ENCODE measurements at regions not wholly inside any gene's neighbourhood (a gene's known extent, or its start where the extent isn't known, plus 50 kb on each side); places are given as distances from the start of the nearest gene placed in this dataset.

DNA sequence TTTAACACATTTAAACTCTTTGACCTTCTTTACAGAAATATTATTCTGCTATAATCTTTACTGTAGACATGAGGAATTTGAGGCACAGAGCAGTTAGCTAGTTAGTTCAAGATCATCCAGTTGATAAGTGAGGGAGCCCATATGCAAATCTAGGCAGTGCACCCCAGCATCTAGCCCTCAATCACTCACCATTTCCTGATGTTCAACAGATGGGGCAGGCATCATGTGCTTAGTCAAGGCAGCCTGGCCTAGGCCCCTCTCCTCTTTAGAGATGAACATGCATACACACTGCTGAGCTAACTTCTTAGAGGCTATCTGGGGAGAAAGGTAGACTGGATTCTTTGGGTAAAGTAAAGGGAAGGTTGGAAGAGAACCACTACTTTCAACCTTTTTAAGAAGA, 206.8 kb upstream of the SLC24A2 start:
- Histone ChIP-seq H2BK15ac (ENCODE audit: low read length) (no peak overlapping the region), H3K4me2 (ENCODE audit: insufficient read depth in 1 of 2, low read depth in 2 of 2, low read length in 2 of 2) (no peak overlapping the region), H3K4me3 (ENCODE audit: extremely low read depth in 1 of 4, insufficient read depth in 2 of 4, low read depth in 3 of 4, low read length in 4 of 4) (no peak overlapping the region), H3K4ac (replicated peaks; ENCODE audit: insufficient read length, low read depth, low read length) (no peak overlapping the region), H4K91ac (replicated peaks; ENCODE audit: insufficient read length, low read length) (no peak overlapping the region), H3K18ac (ENCODE audit: extremely low read depth, low read length) (no peak overlapping the region), H2AFZ (ENCODE audit: low read length) (no peak overlapping the region), H4K8ac (ENCODE audit: extremely low read depth, insufficient read depth, low read length) (no peak overlapping the region), H3K36me3 (ENCODE audit: control insufficient read depth in 2 of 4, insufficient read depth in 4 of 4, low read length in 3 of 4) (no peaks in the 10 kb centered on the region), H3K56ac (replicated peaks; ENCODE audit: insufficient read length, low read depth, low read length) (no peak overlapping the region), H2BK12ac (ENCODE audit: low read depth, low read length) (no peak overlapping the region), H3K23me2 (ENCODE audit: low read depth, low read length) (no peaks in the 10 kb centered on the region), H2BK20ac (ENCODE audit: low read length) (no peak overlapping the region), H2BK120ac (replicated peaks; ENCODE audit: low read depth, low read length) (no peak overlapping the region), H3K14ac (ENCODE audit: insufficient read length) (no peak overlapping the region), H3K27ac (ENCODE audit: low read depth, low read length) (no peak overlapping the region), H4K20me1 (replicated peaks in 1 of 2; ENCODE audit: control insufficient read depth in 1 of 2, insufficient read depth in 2 of 2, low read length in 2 of 2) (no peaks in the 10 kb centered on the region), H3K4me1 (replicated peaks in 1 of 4; ENCODE audit: control insufficient read depth in 3 of 4, insufficient read depth in 4 of 4, low read length in 3 of 4) (no peaks in the 10 kb centered on the region), H3K23ac (ENCODE audit: insufficient read length) (no peak overlapping the region), H3K9ac (replicated peaks in 1 of 4; ENCODE audit: extremely low read depth in 1 of 4, low read depth in 3 of 4, low read length in 3 of 4) (no peak overlapping the region), H2BK5ac (ENCODE audit: low read depth, low read length) (no peak overlapping the region), H2AK5ac (ENCODE audit: low read depth, low read length) (no peak overlapping the region), H3K79me2 (ENCODE audit: control insufficient read depth in 1 of 2, insufficient read depth in 2 of 2, low read length in 2 of 2) (no peaks in the 10 kb centered on the region), H4K5ac (ENCODE audit: insufficient read length, low read depth, low read length) (no peak overlapping the region), H3K79me1 (ENCODE audit: low read depth, low read length) (no peaks in the 10 kb centered on the region), H3K9me3 (ENCODE audit: insufficient read depth in 2 of 2, low read depth in 1 of 2, low read length in 1 of 2) (no peaks in the 10 kb centered on the region), H3K27me3 (replicated peaks in 1 of 4; ENCODE audit: control insufficient read depth in 3 of 4, extremely low read depth in 1 of 4, insufficient read depth in 3 of 4, low read length in 3 of 4) (no peaks in the 10 kb centered on the region)
- DNase-seq (ENCODE audit: low read depth in 1 of 2, low spot score in 2 of 2) (no peak), FAIRE-seq (no peak)
- TF ChIP-seq KDM5A (IDR thresholded peaks at IDR 0.05; ENCODE audit: low read length), result no peak
- TF ChIP-seq, protein P1, sequence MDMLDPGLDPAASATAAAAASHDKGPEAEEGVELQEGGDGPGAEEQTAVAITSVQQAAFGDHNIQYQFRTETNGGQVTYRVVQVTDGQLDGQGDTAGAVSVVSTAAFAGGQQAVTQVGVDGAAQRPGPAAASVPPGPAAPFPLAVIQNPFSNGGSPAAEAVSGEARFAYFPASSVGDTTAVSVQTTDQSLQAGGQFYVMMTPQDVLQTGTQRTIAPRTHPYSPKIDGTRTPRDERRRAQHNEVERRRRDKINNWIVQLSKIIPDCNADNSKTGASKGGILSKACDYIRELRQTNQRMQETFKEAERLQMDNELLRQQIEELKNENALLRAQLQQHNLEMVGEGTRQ (IDR thresholded peaks at IDR 0.05; ENCODE audit: low read length), result no peak
- ChIA-PET CTCF (ENCODE audit: partially characterized antibody) (interaction anchor here (0.5 to 0.9 kb wide), 2 partner anchors 412 to 936 kb away, joined by 3 to 6 read pairs; no protein-coding TSS in a partner anchor), POLR2A (ENCODE audit: partially characterized antibody) (no interaction called here)

Measured in H1 (cell line).